ENCODE measurements at regions not wholly inside any gene's neighbourhood (a gene's known extent, or its start where the extent isn't known, plus 50 kb on each side); places are given as distances from the start of the nearest gene placed in this dataset.

- TF ChIP-seq CTCF (conservative IDR thresholded peaks at IDR 0.05 in 1 of 2, IDR thresholded peaks at IDR 0.05 in 1 of 2; ENCODE audit: low read depth in 1 of 2, low read length in 2 of 2): no peak
- no peak for TF ChIP-seq EZH2 (IDR thresholded peaks at IDR 0.05; ENCODE audit: low read length, missing control alignments)
These were observed 620.2 kb downstream of the ETNK1 start for GRCh38 chr12:23245186-23245585.
